Mesendoderm (in vitro differentiated cells): ENCODE measurements at regions not wholly inside any gene's neighbourhood (a gene's known extent, or its start where the extent isn't known, plus 50 kb on each side); places are given as distances from the start of the nearest gene placed in this dataset.
"Not testable (repeated sequence)": the region's sequence is repeated elsewhere in the genome, so short reads cannot be mapped to it uniquely, and the experiment has no call there.

Experiments
- DNase-seq: peaks from one replicate; pipeline ENCODE4 v3.0.0; 2013
- H2AK5ac ChIP-seq: 2 replicates; pipeline ENCODE4 v1.6.1; 2013; ENCODE audit warnings: low read length, inconsistent platforms
- H2BK120ac ChIP-seq: 2 replicates; pipeline ENCODE4 v1.6.1; 2013; ENCODE audit warnings: low read depth, mild to moderate bottlenecking, low read length, moderate library complexity, mixed read lengths
- H2BK15ac ChIP-seq: replicated peaks from 2 replicates; pipeline ENCODE4 v1.6.1; 2013; ENCODE audit warnings: low read depth, mild to moderate bottlenecking, moderate library complexity
- H2BK5ac ChIP-seq: 2 replicates; pipeline ENCODE4 v1.6.1; 2013; ENCODE audit warnings: low read length, inconsistent platforms
- H3K18ac ChIP-seq: 2 replicates; pipeline ENCODE4 v1.6.1; 2013; ENCODE audit warnings: mild to moderate bottlenecking, low read length, mixed read lengths
- H3K23ac ChIP-seq: one replicate; pipeline ENCODE4 v1.6.1; 2013; ENCODE audit warnings: low read length
- H3K27ac ChIP-seq: 2 replicates; pipeline ENCODE4 v1.5.1; 2013; ENCODE audit warnings: low read depth, mild to moderate bottlenecking, inconsistent platforms, low read length, moderate library complexity
- H3K27me3 ChIP-seq: 2 replicates; pipeline ENCODE4 v1.6.1; 2013; ENCODE audit warnings: low read length, control low read depth, mild to moderate bottlenecking, inconsistent platforms; ENCODE audit not compliant: insufficient read depth, poor library complexity
- H3K36me3 ChIP-seq: 2 replicates; pipeline ENCODE4 v1.6.1; 2013; ENCODE audit warnings: low read length, inconsistent platforms; ENCODE audit not compliant: control insufficient read depth, insufficient read depth
- H3K4ac ChIP-seq: one replicate; pipeline ENCODE4 v1.6.1; 2013; ENCODE audit warnings: low read depth, mild to moderate bottlenecking, low read length, moderate library complexity
- H3K4me1 ChIP-seq: 2 replicates; pipeline ENCODE4 v1.6.1; 2013; ENCODE audit warnings: low read depth, low read length, inconsistent platforms; ENCODE audit not compliant: control insufficient read depth
- H3K4me2 ChIP-seq: 2 replicates; pipeline ENCODE4 v1.6.1; 2013; ENCODE audit warnings: low read length
- H3K4me3 ChIP-seq: 2 replicates; pipeline ENCODE4 v1.5.1; 2013; ENCODE audit warnings: mild to moderate bottlenecking, low read length
- H3K56ac ChIP-seq: one replicate; pipeline ENCODE4 v1.6.1; 2013; ENCODE audit warnings: low read length
- H3K79me1 ChIP-seq: 2 replicates; pipeline ENCODE4 v1.6.1; 2013; ENCODE audit warnings: low read length, inconsistent platforms
- H3K79me2 ChIP-seq: 2 replicates; pipeline ENCODE4 v1.6.1; 2013; ENCODE audit warnings: mild to moderate bottlenecking, low read length; ENCODE audit not compliant: control insufficient read depth, insufficient read depth
- H3K9ac ChIP-seq: 2 replicates; pipeline ENCODE4 v1.6.1; 2013; ENCODE audit warnings: low read length, inconsistent platforms
- H4K5ac ChIP-seq: one replicate; pipeline ENCODE4 v1.6.1; 2013; ENCODE audit warnings: low read length
- H4K8ac ChIP-seq: one replicate; pipeline ENCODE4 v1.6.1; 2013; ENCODE audit warnings: low read depth, mild to moderate bottlenecking, control low read depth, low read length, moderate library complexity
- whole genome bisulfite sequencing: extraction: QIAGEN DNeasy Blood & Tissue Kit; methylation state at CpG from one replicate; pipeline ENCODE4 v1.1.7; 2013; ENCODE audit warnings: low lambda C conversion rate, missing lambda C conversion rate; ENCODE audit not compliant: insufficient coverage; ENCODE audit errors: extremely low coverage; 5-methylcytosine and 5-hydroxymethylcytosine counted together

GRCh38 chr1:168467452-168467851 lies 76.3 kb downstream of the XCL2 start:
- no peak overlapping the region for H2AK5ac ChIP-seq
- no CpG with 5 or more reads among the region's 3 CpGs for WGBS
- no peaks in the 10 kb centered on the region for H3K27me3 ChIP-seq
- H3K18ac ChIP-seq, result no peak overlapping the region
- H3K79me2 ChIP-seq, result no peaks in the 10 kb centered on the region
- H3K23ac ChIP-seq, result no peak overlapping the region
- H3K4me1 ChIP-seq, result no peaks in the 10 kb centered on the region
- no peak overlapping the region for H3K56ac ChIP-seq
- H2BK5ac ChIP-seq, result no peak overlapping the region
- no peak overlapping the region for H3K4me3 ChIP-seq
- H3K4me2 ChIP-seq, result no peak overlapping the region
- DNase-seq, result no peak
- no peak overlapping the region for H2BK15ac ChIP-seq
- H4K8ac ChIP-seq, result no peak overlapping the region
- no peaks in the 10 kb centered on the region for H3K79me1 ChIP-seq
- no peak overlapping the region for H3K4ac ChIP-seq
- no peak overlapping the region for H3K27ac ChIP-seq
- no peaks in the 10 kb centered on the region for H3K36me3 ChIP-seq
- H4K5ac ChIP-seq, result no peak overlapping the region
- no peak overlapping the region for H2BK120ac ChIP-seq
- no peak overlapping the region for H3K9ac ChIP-seq

GRCh38 chr1:168466714-168467131 lies 77.1 kb downstream of the XCL2 start:
- H3K27me3 ChIP-seq, result no peaks in the 10 kb centered on the region
- H2AK5ac ChIP-seq, result no peak overlapping the region
- H3K79me1 ChIP-seq, result no peaks in the 10 kb centered on the region
- H3K79me2 ChIP-seq, result no peaks in the 10 kb centered on the region
- H2BK15ac ChIP-seq, result no peak overlapping the region
- H3K4ac ChIP-seq, result no peak overlapping the region
- no peak overlapping the region for H3K56ac ChIP-seq
- no peak overlapping the region for H2BK5ac ChIP-seq
- H3K4me1 ChIP-seq, result no peaks in the 10 kb centered on the region
- H3K4me3 ChIP-seq, result no peak overlapping the region
- H3K4me2 ChIP-seq, result no peak overlapping the region
- H3K18ac ChIP-seq, result no peak overlapping the region
- H4K5ac ChIP-seq, result no peak overlapping the region
- DNase-seq, result no peak
- no CpG with 5 or more reads among the region's 1 CpG for WGBS
- no peak overlapping the region for H4K8ac ChIP-seq
- no peak overlapping the region for H3K23ac ChIP-seq
- no peaks in the 10 kb centered on the region for H3K36me3 ChIP-seq
- H2BK120ac ChIP-seq, result no peak overlapping the region
- no peak overlapping the region for H3K27ac ChIP-seq
- H3K9ac ChIP-seq, result no peak overlapping the region

GRCh38 chr1:168466092-168466713 lies 77.6 kb downstream of the XCL2 start:
- no peak overlapping the region for H3K56ac ChIP-seq
- no peaks in the 10 kb centered on the region for H3K79me1 ChIP-seq
- no peaks in the 10 kb centered on the region for H3K4me1 ChIP-seq
- no peak overlapping the region for H3K23ac ChIP-seq
- H4K5ac ChIP-seq, result no peak overlapping the region
- no peak overlapping the region for H2BK120ac ChIP-seq
- H2AK5ac ChIP-seq, result no peak overlapping the region
- H3K4me2 ChIP-seq, result no peak overlapping the region
- H3K4ac ChIP-seq, result no peak overlapping the region
- H4K8ac ChIP-seq, result no peak overlapping the region
- H2BK5ac ChIP-seq, result no peak overlapping the region
- H3K27ac ChIP-seq, result no peak overlapping the region
- no peak overlapping the region for H3K18ac ChIP-seq
- H3K4me3 ChIP-seq, result no peak overlapping the region
- no peak overlapping the region for H3K9ac ChIP-seq
- no CpG with 5 or more reads among the region's 5 CpGs for WGBS
- no peak overlapping the region for H2BK15ac ChIP-seq
- no peaks in the 10 kb centered on the region for H3K27me3 ChIP-seq
- H3K36me3 ChIP-seq, result no peaks in the 10 kb centered on the region
- no peaks in the 10 kb centered on the region for H3K79me2 ChIP-seq
- no peak for DNase-seq

GRCh38 chr1:168461108-168461507 lies 82.7 kb downstream of the XCL2 start:
- not testable (repeated sequence) for H2BK5ac ChIP-seq, H3K9ac ChIP-seq, H3K4me2 ChIP-seq, H3K36me3 ChIP-seq, H3K23ac ChIP-seq, H4K5ac ChIP-seq, H3K56ac ChIP-seq, H3K27ac ChIP-seq, H3K79me1 ChIP-seq, DNase-seq, H3K27me3 ChIP-seq, H2BK120ac ChIP-seq, H3K79me2 ChIP-seq, H4K8ac ChIP-seq, H3K18ac ChIP-seq, H3K4me1 ChIP-seq, H2BK15ac ChIP-seq, H3K4me3 ChIP-seq, H3K4ac ChIP-seq, H2AK5ac ChIP-seq
- WGBS, result no CpG with 5 or more reads among the region's 3 CpGs

GRCh38 chr1:168457296-168457695 lies 86.5 kb downstream of the XCL2 start:
- not testable (repeated sequence) for H3K9ac ChIP-seq, H3K79me2 ChIP-seq, H3K18ac ChIP-seq, H4K8ac ChIP-seq, H2BK120ac ChIP-seq, H3K23ac ChIP-seq, H2BK15ac ChIP-seq, H3K56ac ChIP-seq, DNase-seq, H3K27ac ChIP-seq, H3K4me2 ChIP-seq, H3K36me3 ChIP-seq, H2AK5ac ChIP-seq, H3K4ac ChIP-seq, H4K5ac ChIP-seq, H3K79me1 ChIP-seq, H3K27me3 ChIP-seq, H3K4me1 ChIP-seq, H3K4me3 ChIP-seq, H2BK5ac ChIP-seq
- no CpG with 5 or more reads among the region's 8 CpGs for WGBS

- Histone ChIP-seq H4K5ac (no peak overlapping the region), H3K4ac (no peak overlapping the region), H3K56ac (no peak overlapping the region), H2BK15ac (no peak overlapping the region), H3K4me3 (no peak overlapping the region), H3K27ac (no peak overlapping the region), H3K36me3 (no peaks in the 10 kb centered on the region), H2BK5ac (no peak overlapping the region), H3K79me1 (no peaks in the 10 kb centered on the region), H3K27me3 (no peaks in the 10 kb centered on the region), H3K79me2 (no peaks in the 10 kb centered on the region), H3K18ac (no peak overlapping the region), H3K4me1 (no peaks in the 10 kb centered on the region), H2BK120ac (no peak overlapping the region), H2AK5ac (no peak overlapping the region), H4K8ac (no peak overlapping the region), H3K4me2 (no peak overlapping the region), H3K9ac (no peak overlapping the region), H3K23ac (no peak overlapping the region)
- no CpG with 5 or more reads among the region's 2 CpGs for WGBS
- DNase-seq, result no peak
These were observed 88.0 kb downstream of the XCL2 start for GRCh38 chr1:168455764-168456163.
